NB4 (cell line): ENCODE measurements at regions not wholly inside any gene's neighbourhood (a gene's known extent, or its start where the extent isn't known, plus 50 kb on each side); places are given as distances from the start of the nearest gene placed in this dataset.

Experiments used
- CTCF ChIP-seq: IDR thresholded peaks from one replicate; pipeline ENCODE4 v1.5.1; 2012; ENCODE audit warnings: low read depth, low read length
- MAX ChIP-seq: IDR thresholded peaks from 2 replicates; pipeline ENCODE4 v1.6.1; 2011; ENCODE audit warnings: low read depth, low read length
- MYC ChIP-seq: IDR thresholded peaks from 2 replicates; pipeline ENCODE4 v1.6.1; 2011; ENCODE audit warnings: low read depth, low read length

DNA sequence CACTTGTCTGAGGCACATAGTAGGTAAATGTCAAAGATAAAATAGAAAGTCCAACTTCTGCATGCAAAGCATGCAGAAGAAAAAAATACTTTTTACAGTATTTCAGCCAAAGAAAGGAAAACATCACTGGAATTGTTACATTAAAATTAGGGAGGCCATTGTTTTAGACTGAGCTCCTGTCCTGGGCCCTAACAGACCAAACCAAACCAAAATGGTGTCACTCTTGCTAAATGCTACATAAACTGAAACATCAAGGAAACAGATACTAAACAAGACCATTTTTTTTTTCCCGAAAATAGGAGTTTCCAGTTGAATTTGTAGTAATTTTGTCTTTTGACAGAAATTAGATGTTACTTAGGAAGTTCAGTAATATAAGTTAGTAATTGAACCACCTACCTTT is 508.8 kb downstream of the DSC3 start:
- TF ChIP-seq MYC (no peak), MAX (no peak), CTCF (no peak)
